WERI-Rb-1 (cell line): ENCODE measurements at regions not wholly inside any gene's neighbourhood (a gene's known extent, or its start where the extent isn't known, plus 50 kb on each side); places are given as distances from the start of the nearest gene placed in this dataset.
"Not testable (repeated sequence)": the region's sequence is repeated elsewhere in the genome, so short reads cannot be mapped to it uniquely, and the experiment has no call there.

ENCODE experiments used
- DNase-seq: peaks from one replicate; pipeline ENCODE4 v3.0.0-alpha.2; 2020
- H3K27ac ChIP-seq: fragments of 250-450 bp; sonication (Bioruptor Pico); 2 replicates; pipeline ENCODE4 v1.5.1; 2020; ENCODE audit warnings: mild to moderate bottlenecking, moderate library complexity
- H3K27me3 ChIP-seq: fragments of 250-450 bp; sonication (Bioruptor Pico); 2 replicates; pipeline ENCODE4 v1.5.1; 2021; ENCODE audit warnings: mild to moderate bottlenecking, low read depth, moderate library complexity; ENCODE audit not compliant: insufficient read depth, severe bottlenecking
- H3K36me3 ChIP-seq: fragments of 250-450 bp; sonication (Bioruptor Pico); 2 replicates; pipeline ENCODE4 v1.5.1; 2020; ENCODE audit warnings: mild to moderate bottlenecking, moderate library complexity
- H3K4me3 ChIP-seq: 2 replicates; pipeline ENCODE4 v1.5.1; 2011; ENCODE audit warnings: low read depth, mild to moderate bottlenecking, control low read depth, low read length
- H3K9me3 ChIP-seq: fragments of 250-450 bp; sonication (Bioruptor Pico); 2 replicates; pipeline ENCODE4 v1.5.1; 2021; ENCODE audit warnings: mild to moderate bottlenecking, moderate library complexity; ENCODE audit not compliant: severe bottlenecking
- CTCF ChIP-seq: IDR thresholded peaks from 2 replicates; pipeline ENCODE4 v1.5.1; 2011; ENCODE audit warnings: low read depth, mild to moderate bottlenecking, control low read depth, inconsistent platforms, low read length

DNA sequence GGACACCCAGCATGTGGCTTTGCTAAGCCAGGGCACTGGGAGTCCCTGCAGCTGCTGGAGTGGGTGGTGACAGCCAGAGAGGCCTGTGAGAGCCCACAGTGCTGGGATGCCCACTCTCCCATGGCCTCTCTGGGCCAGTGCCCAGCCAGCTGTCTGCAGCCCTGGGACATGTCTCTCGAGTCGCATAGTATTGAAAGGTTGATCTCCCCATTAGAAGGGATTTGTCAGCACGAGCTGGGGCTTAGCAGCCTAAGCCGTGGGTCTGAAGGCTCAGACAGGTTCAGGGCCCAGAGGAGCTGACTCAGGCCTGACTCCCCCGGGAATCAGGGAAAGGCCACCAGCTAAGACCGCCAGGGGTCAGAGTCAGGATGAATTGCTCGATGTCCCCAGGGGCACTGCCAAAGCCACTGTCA lies 53.5 kb downstream of the FOXD2 start:
- peaks cover 92% of the 10 kb centered on the region for H3K27me3 ChIP-seq
- H3K9me3 ChIP-seq, result peaks cover 7% of the 10 kb centered on the region
- no peak overlapping the region for H3K4me3 ChIP-seq
- no peaks in the 10 kb centered on the region for H3K36me3 ChIP-seq
- peak; percentile 66 for TF ChIP-seq CTCF
- H3K27ac ChIP-seq, result no peak overlapping the region
- peak; percentile 91 for DNase-seq

GRCh38 chr1:47495176-47495713 lies 57.4 kb downstream of the FOXD2 start:
- no peak for DNase-seq
- H3K9me3 ChIP-seq, result peaks cover 5% of the 10 kb centered on the region

DNA sequence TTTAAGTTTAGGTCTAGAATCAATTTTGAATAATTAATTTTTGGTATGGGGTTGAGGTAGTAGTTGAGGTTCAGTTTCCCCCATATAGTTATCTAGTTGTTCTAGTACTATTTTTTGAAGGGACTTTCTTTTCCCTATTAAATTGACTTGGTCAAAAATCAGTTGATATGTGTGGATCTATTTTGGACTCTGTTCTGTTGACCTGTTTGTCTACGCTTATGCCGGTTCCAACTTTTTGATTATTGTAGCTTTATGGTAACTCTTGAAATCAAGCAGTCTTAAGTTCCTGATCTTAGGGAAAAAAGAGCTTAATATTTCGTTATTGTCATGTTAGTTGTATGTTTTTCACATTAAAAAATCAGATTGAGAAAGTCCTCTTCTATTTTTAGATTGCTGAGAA lies 60.7 kb downstream of the FOXD2 start:
- Histone ChIP-seq H3K27me3 (peaks cover 65% of the 10 kb centered on the region), H3K9me3 (peaks cover 5% of the 10 kb centered on the region), H3K36me3 (no peaks in the 10 kb centered on the region), H3K4me3 (no peak overlapping the region), H3K27ac (no peak overlapping the region)
- TF ChIP-seq CTCF, result no peak
- no peak for DNase-seq

More at GRCh38 chr1:47495176-47495713, 57.4 kb downstream of the FOXD2 start:
- Histone ChIP-seq H3K4me3 (no peak overlapping the region), H3K27ac (no peak overlapping the region), H3K36me3 (no peaks in the 10 kb centered on the region), H3K27me3 (peaks cover 69% of the 10 kb centered on the region)
- no peak for TF ChIP-seq CTCF

GRCh38 chr1:47501069-47501468 lies 63.2 kb downstream of the FOXD2 start:
- Histone ChIP-seq H3K27ac (no peak overlapping the region), H3K27me3 (peaks cover 54% of the 10 kb centered on the region), H3K4me3 (no peak overlapping the region), H3K36me3 (no peaks in the 10 kb centered on the region), H3K9me3 (peaks cover 3% of the 10 kb centered on the region)
- no peak for DNase-seq
- TF ChIP-seq CTCF, result no peak

GRCh38 chr1:47502746-47503370 lies 65.0 kb downstream of the FOXD2 start:
- no peak for DNase-seq
- H3K4me3 ChIP-seq, result no peak overlapping the region
- H3K36me3 ChIP-seq, result no peaks in the 10 kb centered on the region
- H3K27me3 ChIP-seq, result peaks cover 62% of the 10 kb centered on the region
- peaks cover 3% of the 10 kb centered on the region for H3K9me3 ChIP-seq
- H3K27ac ChIP-seq, result no peak overlapping the region
- no peak for TF ChIP-seq CTCF

GRCh38 chr1:47504840-47505239 lies 67.0 kb downstream of the FOXD2 start:
- H3K27me3 ChIP-seq, result peaks cover 73% of the 10 kb centered on the region
- DNase-seq, H3K4me3 ChIP-seq, H3K27ac ChIP-seq, H3K36me3 ChIP-seq, H3K9me3 ChIP-seq: not testable (repeated sequence)
